ENCODE measurements at regions not wholly inside any gene's neighbourhood (a gene's known extent, or its start where the extent isn't known, plus 50 kb on each side); places are given as distances from the start of the nearest gene placed in this dataset.

- no peak for TF ChIP-seq POLR2AphosphoS5 (IDR thresholded peaks at IDR 0.05; ENCODE audit: low read depth, low read length)
- TF ChIP-seq REST (IDR thresholded peaks at IDR 0.05; ENCODE audit: insufficient read depth in 1 of 2, low read depth in 2 of 2, low read length in 2 of 2) = no peak
- no peak for TF ChIP-seq TAF1 (IDR thresholded peaks at IDR 0.05; ENCODE audit: borderline replicate concordance, insufficient read depth, low read length)
- no peak for TF ChIP-seq FOXP2 (optimal IDR thresholded peaks at IDR 0.05; ENCODE audit: borderline replicate concordance, extremely low read depth, extremely low read length, insufficient read depth)
- TF ChIP-seq SIN3A (IDR thresholded peaks at IDR 0.05; ENCODE audit: borderline replicate concordance, insufficient read depth, low read length) = no peak
Measured at GRCh38 chr2:120863661-120864320, 128.1 kb downstream of the GLI2 start.

- no peak for TF ChIP-seq TAF1 (IDR thresholded peaks at IDR 0.05; ENCODE audit: borderline replicate concordance, insufficient read depth, low read length)
Measured at GRCh38 chr2:120864981-120865380, 129.3 kb downstream of the GLI2 start.

- no peak for TF ChIP-seq SIN3A (IDR thresholded peaks at IDR 0.05; ENCODE audit: borderline replicate concordance, insufficient read depth, low read length)
- no peak for TF ChIP-seq TAF1 (IDR thresholded peaks at IDR 0.05; ENCODE audit: borderline replicate concordance, insufficient read depth, low read length)
- TF ChIP-seq FOXP2 (optimal IDR thresholded peaks at IDR 0.05; ENCODE audit: borderline replicate concordance, extremely low read depth, extremely low read length, insufficient read depth) = no peak
- TF ChIP-seq REST (IDR thresholded peaks at IDR 0.05; ENCODE audit: insufficient read depth in 1 of 2, low read depth in 2 of 2, low read length in 2 of 2) = no peak
- TF ChIP-seq POLR2AphosphoS5 (IDR thresholded peaks at IDR 0.05; ENCODE audit: low read depth, low read length) = no peak
Measured at GRCh38 chr2:120865656-120866055, 130.0 kb downstream of the GLI2 start.

GRCh38 chr2:120866071-120866470 lies 130.4 kb downstream of the GLI2 start:
- TF ChIP-seq TAF1 (IDR thresholded peaks at IDR 0.05; ENCODE audit: borderline replicate concordance, insufficient read depth, low read length) (no peak), POLR2AphosphoS5 (IDR thresholded peaks at IDR 0.05; ENCODE audit: low read depth, low read length) (no peak), SIN3A (IDR thresholded peaks at IDR 0.05; ENCODE audit: borderline replicate concordance, insufficient read depth, low read length) (no peak), REST (IDR thresholded peaks at IDR 0.05; ENCODE audit: insufficient read depth in 1 of 2, low read depth in 2 of 2, low read length in 2 of 2) (no peak), FOXP2 (optimal IDR thresholded peaks at IDR 0.05; ENCODE audit: borderline replicate concordance, extremely low read depth, extremely low read length, insufficient read depth) (no peak)

- TF ChIP-seq POLR2AphosphoS5 (IDR thresholded peaks at IDR 0.05; ENCODE audit: low read depth, low read length) (no peak), FOXP2 (optimal IDR thresholded peaks at IDR 0.05; ENCODE audit: borderline replicate concordance, extremely low read depth, extremely low read length, insufficient read depth) (no peak), REST (IDR thresholded peaks at IDR 0.05; ENCODE audit: insufficient read depth in 1 of 2, low read depth in 2 of 2, low read length in 2 of 2) (no peak), SIN3A (IDR thresholded peaks at IDR 0.05; ENCODE audit: borderline replicate concordance, insufficient read depth, low read length) (no peak), TAF1 (IDR thresholded peaks at IDR 0.05; ENCODE audit: borderline replicate concordance, insufficient read depth, low read length) (no peak)
Measured at GRCh38 chr2:120866483-120867140, 130.9 kb downstream of the GLI2 start.
